ENCODE measurements at regions not wholly inside any gene's neighbourhood (a gene's known extent, or its start where the extent isn't known, plus 50 kb on each side); places are given as distances from the start of the nearest gene placed in this dataset.

GRCh38 chr6:81308577-81309279 lies 443.8 kb downstream of the TENT5A start:
- TF ChIP-seq CTCF (IDR thresholded peaks at IDR 0.05) (no peak), ZFX (IDR thresholded peaks at IDR 0.05; ENCODE audit: borderline replicate concordance) (no peak)

Data from 22Rv1 (cell line).